ENCODE measurements at regions not wholly inside any gene's neighbourhood (a gene's known extent, or its start where the extent isn't known, plus 50 kb on each side); places are given as distances from the start of the nearest gene placed in this dataset.

DNA sequence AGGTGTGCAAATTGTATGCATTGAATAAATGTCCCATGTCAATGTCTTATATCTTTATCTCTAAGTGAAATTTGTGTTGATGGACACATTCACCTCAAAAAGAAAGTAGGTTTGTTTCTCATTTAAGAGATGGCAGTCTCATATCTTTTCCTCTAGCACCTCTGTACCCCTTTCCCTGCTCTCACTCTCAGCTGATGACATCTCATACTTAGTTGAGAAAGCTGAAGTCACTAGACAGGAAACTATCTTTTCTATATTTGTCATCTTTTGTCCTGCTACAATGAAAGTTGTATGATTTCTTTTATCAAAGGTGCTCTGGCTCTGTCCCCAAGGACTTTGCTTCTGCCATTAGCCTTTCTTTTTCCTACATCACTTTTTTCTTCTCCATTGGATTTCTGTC, 84.0 kb upstream of the GRPR start:
- ChIA-PET POLR2A (no interaction called here), CTCF (no interaction called here)

GRCh38 chrX:16033331-16033730, 90.0 kb upstream of the GRPR start:
- DNase-seq: no peak
- H4K20me1 ChIP-seq (ENCODE audit: insufficient read depth): no peaks in the 10 kb centered on the region
- H3K9me2 ChIP-seq: no peaks in the 10 kb centered on the region
- 46% methylated on average over 4 of the region's 4 CpGs for WGBS (ENCODE audit: low lambda C conversion rate)
- H3K9me3 ChIP-seq: no peaks in the 10 kb centered on the region
- no peak overlapping the region for H3K27ac ChIP-seq (ENCODE audit: low read depth in 2 of 2, low read length in 1 of 2)
- no peak overlapping the region for H3K4me3 ChIP-seq (ENCODE audit: low read depth in 2 of 2, low read length in 1 of 2)
- no peak overlapping the region for H3K9ac ChIP-seq
- H3K4me2 ChIP-seq: no peak overlapping the region
- no peak overlapping the region for H2AFZ ChIP-seq (ENCODE audit: low read depth)
- POLR2A ChIA-PET: no interaction called here
- TF ChIP-seq RAD21 (IDR thresholded peaks at IDR 0.05; ENCODE audit: low read length): no peak
- no peak for TF ChIP-seq FOSL2 (IDR thresholded peaks at IDR 0.05; ENCODE audit: borderline replicate concordance, low read depth)
- TF ChIP-seq TCF12 (IDR thresholded peaks at IDR 0.05): no peak
- TF ChIP-seq EP300 (IDR thresholded peaks at IDR 0.05; ENCODE audit: borderline replicate concordance in 1 of 2, low read depth in 1 of 2, low read length in 1 of 2): no peak
- TF ChIP-seq IRF3 (IDR thresholded peaks at IDR 0.05; ENCODE audit: low read depth, low read length): no peak
- no peak for TF ChIP-seq TEAD4 (IDR thresholded peaks at IDR 0.05; ENCODE audit: borderline replicate concordance, insufficient read depth)
- TF ChIP-seq YY1 (IDR thresholded peaks at IDR 0.05; ENCODE audit: low read depth): no peak
- TF ChIP-seq, protein P1, sequence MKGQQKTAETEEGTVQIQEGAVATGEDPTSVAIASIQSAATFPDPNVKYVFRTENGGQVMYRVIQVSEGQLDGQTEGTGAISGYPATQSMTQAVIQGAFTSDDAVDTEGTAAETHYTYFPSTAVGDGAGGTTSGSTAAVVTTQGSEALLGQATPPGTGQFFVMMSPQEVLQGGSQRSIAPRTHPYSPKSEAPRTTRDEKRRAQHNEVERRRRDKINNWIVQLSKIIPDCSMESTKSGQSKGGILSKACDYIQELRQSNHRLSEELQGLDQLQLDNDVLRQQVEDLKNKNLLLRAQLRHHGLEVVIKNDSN (IDR thresholded peaks at IDR 0.05; ENCODE audit: borderline replicate concordance, low read depth): no peak
- no peak for TF ChIP-seq ZBTB33 (IDR thresholded peaks at IDR 0.05; ENCODE audit: borderline replicate concordance, low read depth)
- TF ChIP-seq POLR2AphosphoS5 (IDR thresholded peaks at IDR 0.05; ENCODE audit: low read depth, low read length): no peak
- TF ChIP-seq SIN3A (IDR thresholded peaks at IDR 0.05; ENCODE audit: borderline replicate concordance, low read depth, low read length): no peak
- no peak for TF ChIP-seq NRF1 (IDR thresholded peaks at IDR 0.05; ENCODE audit: low read depth, low read length)
- no peak for TF ChIP-seq CTCF (IDR thresholded peaks at IDR 0.05)
- no peak for TF ChIP-seq NFIC (IDR thresholded peaks at IDR 0.05; ENCODE audit: borderline replicate concordance)
- TF ChIP-seq PBX3 (IDR thresholded peaks at IDR 0.05): no peak
- H3F3A ChIP-seq (replicated peaks; ENCODE audit: insufficient read depth): no peaks in the 10 kb centered on the region
- H3K4me1 ChIP-seq (ENCODE audit: control insufficient read depth in 1 of 2, insufficient read depth in 2 of 2, low read depth in 1 of 2, low read length in 1 of 2): no peaks in the 10 kb centered on the region
- H3K27me3 ChIP-seq (ENCODE audit: insufficient read depth): no peaks in the 10 kb centered on the region
- H3K79me2 ChIP-seq (ENCODE audit: insufficient read depth): no peaks in the 10 kb centered on the region
- H3K36me3 ChIP-seq (replicated peaks in 1 of 2; ENCODE audit: control insufficient read depth in 1 of 2, insufficient read depth in 2 of 2, low read length in 1 of 2): no peaks in the 10 kb centered on the region
- CTCF ChIA-PET: no interaction called here

More for the DNA sequence above, 84.0 kb upstream of the GRPR start:
- Histone ChIP-seq H3K4me2 (no peak overlapping the region), H3K27me3 (ENCODE audit: insufficient read depth) (no peaks in the 10 kb centered on the region), H3K9ac (no peak overlapping the region), H3K9me3 (no peaks in the 10 kb centered on the region), H3K4me3 (ENCODE audit: low read depth in 2 of 2, low read length in 1 of 2) (no peak overlapping the region), H3K79me2 (ENCODE audit: insufficient read depth) (no peaks in the 10 kb centered on the region), H3K9me2 (no peaks in the 10 kb centered on the region), H3K4me1 (ENCODE audit: control insufficient read depth in 1 of 2, insufficient read depth in 2 of 2, low read depth in 1 of 2, low read length in 1 of 2) (no peaks in the 10 kb centered on the region), H3F3A (replicated peaks; ENCODE audit: insufficient read depth) (no peaks in the 10 kb centered on the region), H4K20me1 (ENCODE audit: insufficient read depth) (no peaks in the 10 kb centered on the region), H2AFZ (ENCODE audit: low read depth) (no peak overlapping the region), H3K27ac (ENCODE audit: low read depth in 2 of 2, low read length in 1 of 2) (no peak overlapping the region), H3K36me3 (replicated peaks in 1 of 2; ENCODE audit: control insufficient read depth in 1 of 2, insufficient read depth in 2 of 2, low read length in 1 of 2) (no peaks in the 10 kb centered on the region)
- TF ChIP-seq IRF3 (IDR thresholded peaks at IDR 0.05; ENCODE audit: low read depth, low read length): no peak
- no peak for TF ChIP-seq POLR2AphosphoS5 (IDR thresholded peaks at IDR 0.05; ENCODE audit: low read depth, low read length)
- no peak for TF ChIP-seq NRF1 (IDR thresholded peaks at IDR 0.05; ENCODE audit: low read depth, low read length)
- no peak for DNase-seq
